ENCODE measurements at regions not wholly inside any gene's neighbourhood (a gene's known extent, or its start where the extent isn't known, plus 50 kb on each side); places are given as distances from the start of the nearest gene placed in this dataset.

DNA sequence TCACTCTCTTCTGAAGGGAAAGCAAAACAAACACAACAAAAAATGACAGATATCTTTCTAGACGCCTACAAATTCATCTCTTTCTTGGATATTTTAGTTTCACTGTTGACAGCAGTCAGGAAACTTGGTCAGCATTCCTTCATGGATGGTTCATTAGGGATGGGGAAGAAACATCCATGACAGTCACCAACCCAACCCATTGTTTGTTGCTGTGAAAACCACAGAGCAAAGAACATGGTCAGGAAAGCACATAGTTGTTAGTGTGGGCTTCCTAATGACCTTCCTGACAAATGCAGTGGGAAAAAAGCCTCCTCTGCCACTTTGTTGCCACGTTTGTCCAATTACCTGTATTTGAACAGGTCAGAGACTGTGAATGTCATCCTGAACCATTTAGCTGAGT lies 139.8 kb upstream of the SNX19 start:
- no peak for DNase-seq

DNA sequence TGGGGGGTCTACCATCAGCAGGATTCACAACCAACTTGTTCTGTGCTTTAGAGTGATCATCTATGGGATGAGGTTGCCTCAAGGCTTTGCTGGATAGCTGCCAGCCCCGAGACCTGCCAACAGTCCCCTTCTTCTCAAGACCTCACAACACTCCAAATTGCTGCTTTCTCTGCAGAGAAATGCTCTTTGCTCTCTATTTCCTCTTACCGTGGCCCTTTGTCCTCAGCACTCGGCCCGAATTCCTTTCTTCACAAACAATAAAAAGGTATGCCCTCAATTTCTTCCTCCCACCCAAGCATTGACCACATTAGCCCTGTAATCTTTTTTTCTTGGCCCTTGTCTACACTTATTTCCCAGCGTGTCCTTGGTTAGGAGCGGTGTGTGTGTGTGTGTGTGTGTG lies 147.4 kb upstream of the SNX19 start:
- DNase-seq = peak; percentile 1

DNA sequence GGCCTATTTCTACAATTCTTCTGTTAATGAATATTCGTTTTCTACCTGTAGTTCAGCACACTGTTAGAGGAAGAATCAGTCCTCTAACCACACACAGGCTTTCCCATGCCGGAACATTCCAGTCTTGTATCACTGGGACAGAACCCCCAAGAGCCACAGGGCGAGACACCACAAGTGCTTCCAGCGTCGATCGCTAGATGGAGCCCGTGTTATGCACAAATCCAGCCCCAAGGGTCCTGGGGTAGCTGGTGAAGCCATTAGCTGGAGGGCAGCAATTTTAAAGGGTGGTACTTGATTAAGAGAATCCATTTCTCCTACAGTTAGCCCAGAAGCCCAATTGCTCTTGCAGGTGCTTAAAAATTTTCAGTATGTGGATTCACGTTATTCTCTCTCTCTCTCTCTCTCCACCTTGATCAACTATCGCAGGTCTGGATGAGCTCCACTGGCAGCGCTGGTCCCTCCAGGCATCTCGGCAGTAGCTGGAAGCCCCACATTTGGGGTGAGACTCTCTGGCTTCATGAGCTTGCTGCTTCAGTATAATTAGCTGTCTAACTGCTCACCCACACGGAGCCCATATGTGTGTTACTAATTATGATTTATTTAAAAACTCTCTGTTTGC lies 148.2 kb upstream of the SNX19 start:
- DNase-seq = peak; percentile 40

DNA sequence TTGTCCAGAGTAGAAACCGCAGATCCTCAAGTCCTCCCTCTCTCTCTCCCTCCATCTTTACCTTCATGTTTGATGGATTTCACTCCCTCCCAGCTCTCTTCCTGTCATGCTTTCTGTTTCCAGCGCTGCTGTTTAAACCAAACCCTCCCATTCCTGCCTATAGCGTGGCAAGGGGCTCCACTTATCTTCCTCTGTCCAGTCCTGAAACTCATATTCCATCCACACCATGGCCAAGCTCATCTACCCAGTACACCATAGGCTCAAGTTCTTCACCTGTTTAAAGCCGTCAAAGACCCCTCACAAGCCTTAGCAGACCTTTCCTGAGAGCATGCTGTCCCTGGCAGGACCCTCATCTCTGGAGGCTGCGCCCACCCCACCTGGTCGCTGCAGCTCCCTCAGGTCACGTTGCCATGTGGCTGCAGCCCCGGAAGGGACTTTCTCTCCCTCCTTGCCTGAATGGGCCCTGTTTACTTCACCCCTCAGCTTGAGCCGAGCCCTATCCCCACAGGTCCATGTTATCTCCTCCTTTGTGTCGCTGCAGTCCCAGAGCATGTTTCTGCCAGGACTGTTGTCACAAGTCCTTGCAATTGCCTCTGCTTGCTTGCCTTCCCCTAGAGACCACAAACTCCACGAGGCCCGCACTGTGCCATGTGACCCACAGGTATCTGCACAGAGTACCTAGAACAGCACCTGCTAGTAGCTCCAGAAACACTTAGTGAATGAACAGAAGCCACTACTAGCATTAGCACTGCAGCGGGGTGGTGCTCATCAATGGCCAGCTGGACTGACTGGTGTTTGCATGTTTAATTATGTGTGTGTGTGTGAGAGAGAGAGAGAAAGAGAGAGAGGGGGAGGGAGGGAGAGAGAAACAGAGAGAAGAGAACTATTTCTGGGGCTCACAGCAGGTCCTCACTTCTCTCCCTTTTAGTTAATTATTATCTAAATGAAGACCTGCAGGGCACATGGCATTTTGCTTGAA lies 149.4 kb upstream of the SNX19 start:
- DNase-seq = no peak

DNA sequence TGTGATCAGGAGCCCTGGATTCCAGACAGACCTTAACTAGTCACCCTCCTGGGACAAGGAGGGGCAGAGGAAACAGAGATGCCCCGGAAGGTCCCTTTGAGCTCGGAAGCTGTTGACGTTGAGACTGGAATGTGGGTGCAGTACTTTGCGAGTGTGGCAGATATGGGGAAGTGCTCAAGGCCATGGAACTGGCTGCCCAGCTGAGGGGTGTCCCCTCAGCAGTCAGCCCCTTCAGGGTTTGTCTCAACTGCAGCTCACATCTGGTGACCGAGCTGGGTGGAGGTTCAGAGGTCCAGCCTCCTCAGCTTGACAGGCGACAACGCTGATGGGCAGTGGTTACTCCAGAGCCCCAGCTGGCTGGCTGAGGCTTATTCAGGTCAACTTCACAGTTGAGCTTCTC lies 150.3 kb upstream of the SNX19 start:
- no peak for DNase-seq

DNA sequence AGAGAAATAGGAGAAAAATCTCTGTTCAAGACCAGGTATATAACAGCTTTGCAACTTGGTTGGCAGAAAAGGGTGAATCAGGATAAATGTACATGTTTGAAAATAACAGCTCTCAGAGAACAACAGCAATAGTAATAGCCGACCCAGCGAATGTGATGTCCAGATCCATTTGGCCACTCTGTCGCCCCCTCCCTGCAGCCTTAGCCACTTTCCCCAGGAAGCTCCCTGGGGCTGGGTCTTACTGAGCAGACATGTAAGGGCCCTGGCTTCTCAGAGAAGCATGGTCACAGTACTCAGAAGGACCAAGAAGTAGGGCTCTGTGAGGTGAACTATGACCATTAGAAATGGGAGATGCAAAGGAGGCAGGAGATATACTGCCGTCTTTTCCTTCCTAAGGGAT lies 154.1 kb upstream of the SNX19 start:
- DNase-seq = no peak

DNA sequence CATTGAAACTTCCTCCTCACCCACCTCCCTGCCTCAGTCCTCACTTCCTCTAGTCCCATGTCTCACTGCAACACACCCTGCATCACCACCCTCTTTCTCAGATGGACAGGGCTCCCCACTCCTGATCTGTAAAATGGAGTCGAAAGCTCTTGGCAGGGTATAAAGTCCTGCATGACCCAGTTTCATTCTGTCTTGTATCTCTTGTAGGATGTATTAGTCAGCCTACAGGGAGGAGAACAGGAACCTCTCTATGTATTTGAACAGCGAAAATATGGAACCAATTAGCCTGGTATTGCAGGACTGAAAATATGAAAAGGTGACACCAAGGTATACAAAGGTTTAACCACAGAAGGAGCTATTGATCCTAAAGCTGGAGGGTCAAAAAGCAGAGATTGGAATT lies 156.9 kb upstream of the SNX19 start:
- no peak for DNase-seq

DNA sequence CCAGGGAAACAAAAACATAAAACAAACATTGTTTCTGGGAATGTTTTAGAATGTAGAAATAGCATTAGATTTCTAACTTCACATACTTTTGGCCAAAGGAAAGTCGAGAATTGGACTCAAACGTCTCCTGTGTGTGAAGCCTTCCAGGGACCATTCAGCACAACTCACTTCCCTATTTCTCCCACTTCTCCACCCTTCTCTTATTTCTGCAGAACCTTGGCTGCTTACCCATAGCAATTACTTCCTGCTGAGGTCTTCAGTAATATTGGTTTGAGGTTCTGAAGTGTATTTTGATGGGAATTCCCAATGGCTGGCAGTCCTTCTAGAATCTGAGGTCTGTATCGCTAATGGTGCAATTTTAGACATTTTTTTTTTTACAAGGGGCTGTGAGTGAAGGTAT lies 158.3 kb upstream of the SNX19 start:
- no peak for DNase-seq

DNA sequence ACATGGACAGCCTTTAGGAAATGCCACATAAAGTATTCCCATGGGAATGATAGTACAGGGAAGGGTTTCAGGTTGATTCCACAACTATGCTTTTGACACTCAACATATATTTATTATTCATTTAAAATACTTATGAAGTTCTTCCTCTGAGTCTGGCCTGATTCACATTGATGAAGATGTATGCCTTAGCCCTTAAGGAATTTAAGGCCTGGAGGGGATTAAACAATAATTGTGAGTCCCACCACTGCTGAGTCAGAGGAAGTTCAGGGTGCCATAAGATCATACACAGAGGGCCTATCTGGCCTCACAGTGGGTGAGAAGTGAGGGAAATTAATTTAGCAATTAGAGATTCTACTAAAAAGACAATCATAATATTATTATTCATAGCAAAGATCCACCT lies 161.1 kb upstream of the SNX19 start:
- DNase-seq = no peak

DNA sequence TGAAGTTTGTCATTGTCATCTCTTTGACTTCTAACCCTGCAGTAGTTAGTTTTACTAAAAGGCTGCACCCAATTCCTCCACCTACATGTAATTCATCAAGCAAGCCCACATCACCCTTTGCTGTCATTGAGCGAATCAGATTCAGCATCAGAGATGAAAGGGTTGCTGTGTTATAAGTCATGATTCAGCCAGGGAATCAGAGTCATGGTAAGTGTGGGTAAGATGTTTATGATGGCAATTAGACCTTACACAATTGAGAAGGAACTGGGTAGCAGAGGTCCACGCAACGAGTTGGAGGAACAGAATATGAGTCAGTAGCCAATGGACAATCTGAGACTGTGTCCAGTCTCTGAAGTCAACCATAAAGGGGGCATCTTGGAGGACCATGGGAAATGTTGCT lies 162.8 kb upstream of the SNX19 start:
- DNase-seq = no peak

DNA sequence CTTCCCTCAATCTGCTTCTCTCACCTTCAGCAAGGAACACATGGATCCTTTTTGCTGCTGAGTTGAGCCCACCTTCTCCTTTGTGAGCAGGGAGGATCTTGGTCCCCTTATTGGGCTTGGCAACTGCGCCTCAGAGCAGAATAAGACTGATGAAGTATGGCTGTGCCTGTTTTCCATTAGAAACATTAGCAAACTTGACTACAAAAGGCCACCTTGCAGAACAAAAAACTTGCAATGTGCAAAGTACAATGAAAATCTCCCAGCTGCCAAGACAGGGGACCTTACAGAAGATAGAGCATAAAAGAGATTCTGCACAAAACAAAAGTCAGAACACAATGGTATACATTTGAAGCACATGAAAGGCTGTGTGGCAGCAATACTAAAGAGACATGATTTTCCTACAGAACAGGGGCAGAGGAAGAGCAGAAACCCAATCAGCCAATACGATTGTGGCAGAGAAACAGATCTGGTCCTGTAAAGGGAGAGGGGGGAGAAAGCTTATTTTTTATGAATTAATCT lies 173.5 kb upstream of the SNX19 start:
- DNase-seq = no peak

DNA sequence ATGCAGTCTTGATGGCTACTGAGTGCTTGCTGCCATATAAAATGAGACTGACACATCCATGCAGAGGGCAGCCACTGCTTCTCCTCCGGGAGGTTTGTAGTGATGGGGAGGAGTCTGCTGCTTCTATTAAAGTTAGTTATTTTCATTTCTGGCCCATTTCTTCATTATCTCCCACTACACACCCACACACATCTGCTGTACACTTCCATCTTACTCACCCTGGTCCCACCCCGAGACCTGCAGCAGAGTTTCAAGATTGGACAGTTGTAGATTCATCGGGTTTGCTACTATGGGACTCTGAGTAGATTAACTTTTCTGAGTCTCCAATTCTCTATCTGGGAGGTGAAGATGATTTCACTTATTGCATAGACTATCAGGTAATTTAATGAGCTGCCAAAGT lies 176.2 kb upstream of the SNX19 start:
- no peak for DNase-seq

DNA sequence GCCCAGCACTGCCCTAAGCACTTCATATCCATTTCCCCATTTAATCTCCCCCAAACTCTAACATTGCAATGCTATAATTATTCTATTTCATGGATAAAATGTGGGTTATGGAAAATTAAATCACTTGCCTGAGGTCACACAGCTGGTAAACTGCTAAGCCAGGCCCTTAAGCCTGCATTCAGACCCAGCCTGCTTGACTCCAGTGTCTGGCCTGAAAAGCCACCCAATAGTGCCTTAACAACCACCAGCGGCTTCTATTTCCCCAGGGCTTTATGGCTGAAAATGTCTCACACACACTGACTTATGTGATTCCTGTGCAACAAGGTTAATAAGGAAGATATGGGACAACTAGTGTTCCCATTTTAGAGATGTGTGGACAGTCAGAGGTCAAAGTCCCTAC lies 178.5 kb upstream of the SNX19 start:
- DNase-seq = no peak

DNA sequence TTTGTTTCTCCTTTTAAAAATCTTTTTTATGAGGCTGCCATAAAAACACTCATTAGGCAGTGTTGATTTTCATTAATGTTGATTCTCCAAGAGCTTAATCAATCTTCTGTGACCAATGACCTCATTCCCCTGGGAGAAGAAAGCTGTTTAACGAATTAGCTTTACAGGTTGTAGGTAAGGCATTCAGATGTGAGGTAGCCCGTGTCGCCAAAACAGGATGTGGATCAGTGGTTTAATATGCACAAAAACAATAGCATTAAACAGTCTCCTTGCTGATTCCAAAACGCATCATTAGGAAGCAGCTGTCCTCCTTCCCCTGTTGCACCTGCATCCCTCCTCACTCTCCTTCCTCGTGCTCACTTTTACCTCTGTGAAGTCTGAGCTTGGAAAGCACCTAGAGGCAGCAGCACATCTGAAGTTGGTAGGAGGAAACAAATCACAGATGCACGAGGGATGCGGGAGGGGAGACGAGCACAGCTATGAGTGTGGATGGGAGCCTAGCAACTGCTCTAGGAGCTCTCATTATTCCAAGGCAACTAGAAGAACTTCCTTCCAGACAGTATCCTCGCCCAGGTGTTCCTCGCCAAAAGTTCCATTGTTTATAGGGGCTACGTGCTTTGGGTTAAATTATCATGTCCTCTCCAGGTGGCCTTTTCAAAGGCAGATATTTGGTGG lies 179.4 kb upstream of the SNX19 start:
- DNase-seq = no peak

DNA sequence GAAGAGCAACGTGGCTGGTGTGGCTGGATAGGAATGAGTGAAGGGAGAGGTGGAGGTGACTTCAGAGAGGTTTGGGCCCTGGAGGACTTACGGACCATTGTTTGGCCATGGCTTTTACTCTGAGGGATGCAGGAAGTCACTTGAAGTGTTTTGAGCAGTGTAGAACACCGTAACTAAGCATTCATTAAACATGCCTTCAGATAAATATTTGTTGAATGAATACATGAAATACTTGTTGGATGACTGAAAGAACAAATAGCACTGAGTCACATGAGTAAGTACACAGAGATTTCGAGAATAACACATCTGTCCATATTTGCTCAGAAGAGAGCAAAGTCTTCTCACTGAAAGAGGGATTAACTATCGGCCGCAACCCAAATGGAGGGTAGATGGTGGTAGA lies 182.7 kb upstream of the SNX19 start:
- no peak for DNase-seq

DNA sequence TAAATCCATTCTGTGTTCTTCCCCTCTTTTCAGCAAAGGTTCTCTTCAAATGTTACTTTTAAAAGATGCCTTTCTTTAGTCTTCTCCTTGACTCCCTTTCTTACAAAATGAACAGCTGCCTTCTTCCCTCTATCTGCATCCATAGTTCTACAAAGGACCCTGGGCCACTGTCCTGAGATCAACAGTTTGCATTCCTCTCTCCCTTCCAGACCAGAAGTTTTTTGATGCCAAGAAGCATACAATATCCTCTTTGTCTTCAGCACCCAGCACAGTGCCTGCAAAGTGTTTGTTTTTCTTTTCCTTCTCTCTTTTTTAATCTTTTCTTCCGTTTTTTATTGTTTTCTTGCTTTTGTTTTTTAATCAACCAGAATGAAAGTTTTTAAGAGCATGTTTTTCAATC lies 183.5 kb upstream of the SNX19 start:
- no peak for DNase-seq

DNA sequence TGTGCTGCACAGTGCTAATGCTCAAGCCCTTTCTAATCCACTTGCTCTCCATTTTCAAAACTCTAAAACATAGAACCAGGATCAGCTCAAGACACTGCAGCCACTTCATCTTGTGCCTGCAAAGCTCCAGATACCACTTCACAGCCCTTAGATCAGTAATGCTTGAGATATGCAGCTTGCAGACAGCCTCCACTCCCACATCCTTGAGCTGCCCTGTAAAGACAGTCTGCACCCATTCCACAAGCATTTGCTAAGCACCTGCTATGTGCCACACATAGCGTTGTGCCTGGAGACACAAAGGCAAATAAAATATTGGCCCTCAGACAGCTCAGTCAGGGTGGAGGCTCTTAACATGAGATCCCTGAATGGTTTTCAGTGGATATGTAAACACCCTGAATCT lies 192.5 kb upstream of the SNX19 start:
- DNase-seq = no peak

DNA sequence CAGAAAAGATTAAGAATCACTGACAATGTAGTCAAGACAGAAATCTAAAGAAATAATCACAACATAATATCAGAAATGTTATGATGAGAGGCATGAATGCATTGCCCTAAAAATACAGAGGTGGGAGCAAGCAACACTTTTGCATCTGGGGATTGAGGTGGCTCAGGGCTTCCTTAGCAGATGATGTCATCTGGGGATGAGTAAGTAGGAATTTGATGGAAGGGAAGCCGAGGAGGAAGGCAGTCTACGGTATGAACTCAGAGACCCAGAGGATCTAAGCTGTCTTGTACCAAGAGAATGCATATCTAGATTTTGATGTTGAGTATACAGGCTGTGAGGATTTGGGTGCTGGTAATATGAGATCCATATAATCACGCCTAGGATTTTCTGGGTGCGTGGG lies 193.0 kb upstream of the SNX19 start:
- DNase-seq = no peak

DNA sequence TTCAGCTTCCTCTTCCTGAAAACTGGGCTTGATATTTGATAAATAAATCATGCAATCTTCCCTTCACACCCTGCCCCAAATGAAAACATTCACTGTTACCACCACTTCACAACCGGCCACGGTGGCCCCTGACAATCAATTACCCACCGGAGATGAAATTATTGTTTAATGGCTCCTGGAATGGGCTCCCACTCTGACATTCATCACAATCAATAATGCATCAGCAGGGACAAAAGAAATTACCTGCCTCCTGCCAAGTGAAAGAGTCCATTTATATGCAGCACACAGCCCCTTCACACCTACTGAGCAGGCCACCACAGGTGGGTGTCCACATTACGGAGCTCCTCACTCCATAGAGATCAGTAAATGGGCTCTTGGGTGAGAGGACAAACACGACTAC lies 193.5 kb upstream of the SNX19 start:
- DNase-seq = no peak

DNA sequence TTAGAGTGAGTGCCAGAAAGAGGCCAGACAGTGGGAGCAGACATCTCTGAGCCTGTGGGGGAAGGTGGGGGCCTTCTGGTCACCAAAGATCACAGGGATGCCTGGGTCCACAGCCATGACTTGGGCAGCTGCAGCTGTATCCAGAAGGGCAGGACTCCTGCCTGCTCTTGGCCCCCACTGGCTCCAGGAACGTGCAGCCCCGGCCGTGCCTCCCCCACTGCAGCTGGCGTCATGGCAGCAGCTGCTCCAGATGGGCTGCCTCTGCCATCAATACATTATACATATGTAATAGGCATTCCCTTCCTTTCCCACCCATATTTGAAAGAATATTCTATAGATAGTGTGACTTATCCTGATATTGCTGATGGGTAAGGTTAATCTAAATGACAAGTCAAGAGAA lies 195.5 kb upstream of the SNX19 start:
- no peak for DNase-seq

DNA sequence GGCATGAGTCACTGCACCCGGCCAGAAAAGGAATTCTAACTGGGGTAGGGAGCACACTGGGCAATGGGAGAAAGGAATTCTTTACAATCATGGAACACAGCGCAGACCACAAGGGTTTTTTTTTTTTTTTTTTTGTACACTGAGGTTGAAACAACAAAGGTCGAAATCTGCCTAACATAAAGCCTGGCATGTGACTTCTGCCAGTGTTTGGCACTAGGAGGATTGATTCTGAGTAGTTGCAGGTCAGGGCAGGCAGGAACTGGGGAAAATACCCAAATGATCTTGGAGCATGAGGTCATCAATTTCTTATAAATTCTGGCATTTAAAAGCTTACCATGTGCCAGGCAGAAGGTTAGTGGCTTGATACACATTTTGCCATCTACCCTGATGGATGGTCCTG lies 202.0 kb upstream of the SNX19 start:
- no peak for DNase-seq

DNA sequence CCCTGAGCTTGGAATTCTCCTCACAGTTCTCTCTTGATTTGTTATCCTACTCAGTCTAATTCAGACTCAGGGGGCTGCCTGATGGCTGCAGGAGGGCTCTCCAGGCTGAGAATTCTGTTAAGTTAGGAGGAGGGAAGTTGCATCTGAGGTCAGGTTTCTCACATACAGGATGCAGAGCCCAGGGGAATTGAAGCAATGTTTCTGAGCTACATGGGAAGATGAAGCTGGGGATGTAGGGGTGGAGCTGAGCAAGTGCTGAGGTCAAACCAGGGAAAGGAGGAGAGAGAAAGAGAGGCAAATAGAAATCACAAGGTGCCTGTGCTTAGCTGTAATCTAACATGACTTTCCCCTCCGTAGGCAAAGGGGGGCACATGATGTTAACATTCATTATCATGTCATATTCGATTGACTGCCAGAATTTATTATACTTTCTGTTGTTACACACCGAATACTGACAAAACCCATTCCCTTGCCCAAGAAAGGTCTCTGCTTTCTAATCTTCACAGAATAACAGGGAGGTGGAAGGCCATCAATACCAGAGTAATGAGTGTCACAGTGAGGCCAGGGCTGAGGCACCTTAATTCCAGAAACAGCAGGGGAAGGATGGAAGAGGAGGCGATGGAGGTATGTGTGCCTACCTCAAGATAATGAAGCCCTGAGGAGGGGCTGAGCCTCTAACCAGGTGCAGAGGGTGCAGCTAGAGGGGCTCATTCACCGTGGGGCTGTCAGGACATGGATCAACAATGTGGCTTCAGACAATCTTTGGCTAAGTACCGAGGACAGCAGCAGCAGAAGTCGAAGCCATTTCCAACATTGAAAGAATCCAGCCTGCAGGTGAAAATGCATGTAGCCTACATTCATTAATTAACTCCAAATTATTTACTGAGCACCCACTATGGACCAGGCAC lies 205.4 kb upstream of the SNX19 start:
- no peak for DNase-seq

DNA sequence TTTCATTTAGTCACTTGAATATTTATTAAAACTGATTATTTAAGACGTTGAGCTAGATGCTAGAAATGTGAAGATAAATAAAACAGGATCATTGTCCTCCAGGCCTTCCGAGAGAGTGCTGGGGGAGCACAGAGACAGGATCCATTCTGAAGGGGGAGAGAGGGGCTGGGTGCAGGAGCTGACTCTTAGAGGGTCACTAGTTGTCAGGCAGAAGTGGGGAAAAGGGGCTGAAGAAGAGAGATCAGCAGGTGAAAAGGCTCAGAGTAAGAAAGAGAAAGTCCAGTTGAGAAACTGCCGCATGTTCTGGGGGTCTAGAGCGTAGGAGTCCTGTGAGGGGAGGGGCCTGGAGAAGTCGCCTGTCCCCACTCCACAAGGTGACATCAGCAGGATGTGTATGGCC lies 206.2 kb upstream of the SNX19 start:
- no peak for DNase-seq
